Right lobe of liver (tissue), 4 donors: ENCODE measurements at regions not wholly inside any gene's neighbourhood (a gene's known extent, or its start where the extent isn't known, plus 50 kb on each side); places are given as distances from the start of the nearest gene placed in this dataset.

Experiments used
- POLR2A ChIP-seq: fragments of 450-650 bp; IDR thresholded peaks from one replicate; pipeline ENCODE4 v1.6.1; 2017; ENCODE audit warnings: antibody characterized with exemption, mild to moderate bottlenecking
- TF ChIP-seq, protein P1 (sequence below), 4 donors: fragments of 200-600 bp in 3 of 4; fragments of 450-650 bp in 1 of 4; IDR thresholded peaks; one replicate each; pipeline versions ENCODE4 v1.5.1 to v1.8.0; 2016 to 2022; ENCODE audit warnings: antibody characterized with exemption in 4 of 4, mild to moderate bottlenecking in 2 of 4
- donor health status: DM: no; HTN: no; CAD: no.
- donor health status: DM: no; HTN: no; CAD: no.
- donor health status: DM: no; HTN: yes; CAD: no.

DNA sequence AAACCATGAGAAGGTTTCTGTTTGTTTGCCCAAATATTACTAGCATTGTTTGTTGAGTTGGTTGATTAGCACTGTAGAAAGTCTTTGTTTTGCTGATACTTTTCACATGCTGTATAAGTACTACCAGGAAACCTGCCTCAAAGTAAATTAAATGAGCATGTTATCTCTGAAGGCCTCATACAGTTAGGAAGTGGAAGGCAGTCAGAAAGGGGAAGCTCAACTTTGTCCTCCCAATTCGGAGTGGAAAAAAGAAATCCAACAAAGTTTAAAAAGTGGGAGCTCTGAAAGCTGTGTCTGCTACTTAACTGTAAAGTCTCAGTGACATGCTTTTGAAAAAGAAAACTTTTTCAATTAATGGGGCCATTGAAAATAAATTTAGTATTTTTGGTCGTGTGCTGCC is 188.3 kb upstream of the BLID start:
- TF ChIP-seq POLR2A = no peak
- TF ChIP-seq, protein P1, sequence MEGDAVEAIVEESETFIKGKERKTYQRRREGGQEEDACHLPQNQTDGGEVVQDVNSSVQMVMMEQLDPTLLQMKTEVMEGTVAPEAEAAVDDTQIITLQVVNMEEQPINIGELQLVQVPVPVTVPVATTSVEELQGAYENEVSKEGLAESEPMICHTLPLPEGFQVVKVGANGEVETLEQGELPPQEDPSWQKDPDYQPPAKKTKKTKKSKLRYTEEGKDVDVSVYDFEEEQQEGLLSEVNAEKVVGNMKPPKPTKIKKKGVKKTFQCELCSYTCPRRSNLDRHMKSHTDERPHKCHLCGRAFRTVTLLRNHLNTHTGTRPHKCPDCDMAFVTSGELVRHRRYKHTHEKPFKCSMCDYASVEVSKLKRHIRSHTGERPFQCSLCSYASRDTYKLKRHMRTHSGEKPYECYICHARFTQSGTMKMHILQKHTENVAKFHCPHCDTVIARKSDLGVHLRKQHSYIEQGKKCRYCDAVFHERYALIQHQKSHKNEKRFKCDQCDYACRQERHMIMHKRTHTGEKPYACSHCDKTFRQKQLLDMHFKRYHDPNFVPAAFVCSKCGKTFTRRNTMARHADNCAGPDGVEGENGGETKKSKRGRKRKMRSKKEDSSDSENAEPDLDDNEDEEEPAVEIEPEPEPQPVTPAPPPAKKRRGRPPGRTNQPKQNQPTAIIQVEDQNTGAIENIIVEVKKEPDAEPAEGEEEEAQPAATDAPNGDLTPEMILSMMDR (IDR thresholded peaks at IDR 0.05) = no peak
